Neural cell (in vitro differentiated cells): ENCODE measurements at regions not wholly inside any gene's neighbourhood (a gene's known extent, or its start where the extent isn't known, plus 50 kb on each side); places are given as distances from the start of the nearest gene placed in this dataset.

Source experiments
- H2AFZ ChIP-seq: fragments of 200-600, 300-800 bp; sonication (generic), shearing (Covaris generic); 2 replicates; pipeline ENCODE4 v1.6.0; 2014; ENCODE audit warnings: low read depth, mild to moderate bottlenecking, antibody characterized with exemption, low read length, moderate library complexity
- H3F3A ChIP-seq: fragments of 200-600 bp; shearing (Covaris generic); 2 replicates; pipeline ENCODE4 v1.6.1; 2016; ENCODE audit warnings: mild to moderate bottlenecking, moderate library complexity, mixed read lengths, antibody characterized with exemption, low read length; ENCODE audit not compliant: insufficient read depth, poor library complexity, severe bottlenecking
- H3K27ac ChIP-seq: fragments of 200-600, 300-800 bp; sonication (generic), shearing (Covaris generic); 2 replicates; pipeline ENCODE4 v1.5.1; 2014; ENCODE audit warnings: mild to moderate bottlenecking, low read length, moderate library complexity
- H3K27me3 ChIP-seq: fragments of 300-800, 200-600 bp; sonication (generic), shearing (Covaris generic); 2 replicates; pipeline ENCODE4 v1.6.0; 2014; ENCODE audit warnings: mild to moderate bottlenecking, low read depth, low read length, moderate library complexity; ENCODE audit not compliant: insufficient read depth
- H3K36me3 ChIP-seq: fragments of 300-800, 200-600 bp; sonication (generic), shearing (Covaris generic); 2 replicates; pipeline ENCODE4 v1.5.1; 2014; ENCODE audit warnings: mild to moderate bottlenecking, antibody characterized with exemption, low read length, moderate library complexity; ENCODE audit not compliant: insufficient read depth
- H3K4me2 ChIP-seq: fragments of 300-800, 200-600 bp; sonication (generic), shearing (Covaris generic); 2 replicates; pipeline ENCODE4 v1.6.0; 2014; ENCODE audit warnings: mild to moderate bottlenecking, low read length
- H3K4me3 ChIP-seq: fragments of 300-800, 200-600 bp; sonication (generic), shearing (Covaris generic); 2 replicates; pipeline ENCODE4 v1.5.1; 2014; ENCODE audit warnings: mild to moderate bottlenecking, low read length, moderate library complexity
- H3K79me2 ChIP-seq: fragments of 200-600 bp; shearing (Covaris generic); replicated peaks from 2 replicates; pipeline ENCODE4 v1.6.0; 2014; ENCODE audit warnings: mild to moderate bottlenecking, low read length, moderate library complexity; ENCODE audit not compliant: insufficient read depth
- H3K9ac ChIP-seq: fragments of 300-800, 200-600 bp; sonication (generic), shearing (Covaris generic); 2 replicates; pipeline ENCODE4 v1.6.1; 2016; ENCODE audit warnings: mild to moderate bottlenecking, low read length, mixed read lengths
- H3K9me2 ChIP-seq: fragments of 200-600 bp; shearing (Covaris generic); 2 replicates; pipeline ENCODE4 v1.6.1; 2016; ENCODE audit warnings: mild to moderate bottlenecking, low read length, mixed read lengths; ENCODE audit not compliant: insufficient read depth
- H3K9me3 ChIP-seq: fragments of 200-600, 300-800 bp; sonication (generic), shearing (Covaris generic); 2 replicates; pipeline ENCODE4 v1.6.1; 2016; ENCODE audit warnings: mild to moderate bottlenecking, mixed run types, low read length, moderate library complexity, mixed read lengths
- H4K20me1 ChIP-seq: fragments of 200-600 bp; shearing (Covaris generic); 2 replicates; pipeline ENCODE4 v1.6.1; 2016; ENCODE audit warnings: mild to moderate bottlenecking, mixed run types; ENCODE audit not compliant: insufficient read depth
- EP300 ChIP-seq: fragments of 450-650 bp; conservative IDR thresholded peaks from 2 replicates; pipeline ENCODE4 v1.6.1; 2014; ENCODE audit warnings: antibody characterized with exemption, mild to moderate bottlenecking, moderate library complexity; ENCODE audit not compliant: poor library complexity, severe bottlenecking
- EZH2 ChIP-seq: fragments of 200-600, 300-800 bp; shearing (Covaris generic), sonication (generic); IDR thresholded peaks from 2 replicates; pipeline ENCODE4 v1.6.1; 2014; ENCODE audit warnings: antibody characterized with exemption, low read length, borderline replicate concordance, mild to moderate bottlenecking; ENCODE audit not compliant: insufficient read depth, poor library complexity, severe bottlenecking
- MXI1 ChIP-seq: fragments of 450-650 bp; conservative IDR thresholded peaks from 2 replicates; pipeline ENCODE4 v1.6.1; 2014; ENCODE audit warnings: antibody characterized with exemption, mild to moderate bottlenecking; ENCODE audit not compliant: poor library complexity, severe bottlenecking
- POLR2AphosphoS5 ChIP-seq: IDR thresholded peaks from 2 replicates; pipeline ENCODE4 v1.6.1; 2012
- RAD21 ChIP-seq: fragments of 450-650 bp; conservative IDR thresholded peaks from 2 replicates; pipeline ENCODE4 v1.6.1; 2014; ENCODE audit warnings: antibody characterized with exemption, mild to moderate bottlenecking, moderate library complexity
- SMC3 ChIP-seq: fragments of 450-650 bp; conservative IDR thresholded peaks from 2 replicates; pipeline ENCODE4 v1.6.1; 2014; ENCODE audit warnings: antibody characterized with exemption, mild to moderate bottlenecking, moderate library complexity; ENCODE audit not compliant: poor library complexity
- TAF1 ChIP-seq: IDR thresholded peaks from 2 replicates; pipeline ENCODE4 v1.6.1; 2012; ENCODE audit warnings: low read depth
- TF ChIP-seq, protein P1 (sequence below): IDR thresholded peaks from 2 replicates; pipeline ENCODE4 v1.6.1; 2012; ENCODE audit warnings: borderline replicate concordance
- TF ChIP-seq, protein P2 (sequence below): fragments of 450-650 bp; IDR thresholded peaks from 2 replicates; pipeline ENCODE4 v1.5.1; 2014; ENCODE audit warnings: antibody characterized with exemption, mild to moderate bottlenecking, moderate library complexity; ENCODE audit not compliant: poor library complexity, severe bottlenecking

DNA sequence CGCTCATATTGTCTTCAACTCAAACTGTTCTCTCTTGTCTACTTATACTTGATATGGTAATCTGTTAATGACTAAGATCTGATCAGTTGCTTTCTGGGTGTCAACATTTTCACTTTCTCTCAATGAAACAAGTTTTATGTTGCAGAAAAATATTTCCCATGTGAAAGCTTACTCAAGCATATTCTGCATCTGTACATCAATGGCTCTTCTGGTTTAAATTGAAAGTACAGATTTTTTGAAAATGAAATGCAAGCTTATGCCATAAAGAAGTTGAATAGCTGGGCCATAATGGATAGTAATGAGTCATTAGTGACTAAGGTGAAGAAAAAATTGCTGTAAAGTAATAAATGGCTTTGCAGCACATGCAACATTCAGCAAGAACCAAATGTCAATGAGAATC lies 140.7 kb downstream of the BCHE start:
- H3F3A ChIP-seq = no peaks in the 10 kb centered on the region
- no peak overlapping the region for H3K9ac ChIP-seq
- no peaks in the 10 kb centered on the region for H3K36me3 ChIP-seq
- no peaks in the 10 kb centered on the region for H3K27me3 ChIP-seq
- H3K79me2 ChIP-seq = no peaks in the 10 kb centered on the region
- H3K4me3 ChIP-seq = no peak overlapping the region
- no peak overlapping the region for H3K27ac ChIP-seq
- no peaks in the 10 kb centered on the region for H3K9me3 ChIP-seq
- TF ChIP-seq, protein P1, sequence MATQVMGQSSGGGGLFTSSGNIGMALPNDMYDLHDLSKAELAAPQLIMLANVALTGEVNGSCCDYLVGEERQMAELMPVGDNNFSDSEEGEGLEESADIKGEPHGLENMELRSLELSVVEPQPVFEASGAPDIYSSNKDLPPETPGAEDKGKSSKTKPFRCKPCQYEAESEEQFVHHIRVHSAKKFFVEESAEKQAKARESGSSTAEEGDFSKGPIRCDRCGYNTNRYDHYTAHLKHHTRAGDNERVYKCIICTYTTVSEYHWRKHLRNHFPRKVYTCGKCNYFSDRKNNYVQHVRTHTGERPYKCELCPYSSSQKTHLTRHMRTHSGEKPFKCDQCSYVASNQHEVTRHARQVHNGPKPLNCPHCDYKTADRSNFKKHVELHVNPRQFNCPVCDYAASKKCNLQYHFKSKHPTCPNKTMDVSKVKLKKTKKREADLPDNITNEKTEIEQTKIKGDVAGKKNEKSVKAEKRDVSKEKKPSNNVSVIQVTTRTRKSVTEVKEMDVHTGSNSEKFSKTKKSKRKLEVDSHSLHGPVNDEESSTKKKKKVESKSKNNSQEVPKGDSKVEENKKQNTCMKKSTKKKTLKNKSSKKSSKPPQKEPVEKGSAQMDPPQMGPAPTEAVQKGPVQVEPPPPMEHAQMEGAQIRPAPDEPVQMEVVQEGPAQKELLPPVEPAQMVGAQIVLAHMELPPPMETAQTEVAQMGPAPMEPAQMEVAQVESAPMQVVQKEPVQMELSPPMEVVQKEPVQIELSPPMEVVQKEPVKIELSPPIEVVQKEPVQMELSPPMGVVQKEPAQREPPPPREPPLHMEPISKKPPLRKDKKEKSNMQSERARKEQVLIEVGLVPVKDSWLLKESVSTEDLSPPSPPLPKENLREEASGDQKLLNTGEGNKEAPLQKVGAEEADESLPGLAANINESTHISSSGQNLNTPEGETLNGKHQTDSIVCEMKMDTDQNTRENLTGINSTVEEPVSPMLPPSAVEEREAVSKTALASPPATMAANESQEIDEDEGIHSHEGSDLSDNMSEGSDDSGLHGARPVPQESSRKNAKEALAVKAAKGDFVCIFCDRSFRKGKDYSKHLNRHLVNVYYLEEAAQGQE = no peak
- no peak for TF ChIP-seq RAD21
- TF ChIP-seq MXI1 = no peak
- TF ChIP-seq, protein P2, sequence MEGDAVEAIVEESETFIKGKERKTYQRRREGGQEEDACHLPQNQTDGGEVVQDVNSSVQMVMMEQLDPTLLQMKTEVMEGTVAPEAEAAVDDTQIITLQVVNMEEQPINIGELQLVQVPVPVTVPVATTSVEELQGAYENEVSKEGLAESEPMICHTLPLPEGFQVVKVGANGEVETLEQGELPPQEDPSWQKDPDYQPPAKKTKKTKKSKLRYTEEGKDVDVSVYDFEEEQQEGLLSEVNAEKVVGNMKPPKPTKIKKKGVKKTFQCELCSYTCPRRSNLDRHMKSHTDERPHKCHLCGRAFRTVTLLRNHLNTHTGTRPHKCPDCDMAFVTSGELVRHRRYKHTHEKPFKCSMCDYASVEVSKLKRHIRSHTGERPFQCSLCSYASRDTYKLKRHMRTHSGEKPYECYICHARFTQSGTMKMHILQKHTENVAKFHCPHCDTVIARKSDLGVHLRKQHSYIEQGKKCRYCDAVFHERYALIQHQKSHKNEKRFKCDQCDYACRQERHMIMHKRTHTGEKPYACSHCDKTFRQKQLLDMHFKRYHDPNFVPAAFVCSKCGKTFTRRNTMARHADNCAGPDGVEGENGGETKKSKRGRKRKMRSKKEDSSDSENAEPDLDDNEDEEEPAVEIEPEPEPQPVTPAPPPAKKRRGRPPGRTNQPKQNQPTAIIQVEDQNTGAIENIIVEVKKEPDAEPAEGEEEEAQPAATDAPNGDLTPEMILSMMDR = no peak
- no peak for TF ChIP-seq POLR2AphosphoS5
- TF ChIP-seq TAF1 = no peak
- no peak for TF ChIP-seq EP300
- no peak for TF ChIP-seq SMC3
- no peak for TF ChIP-seq EZH2
- H3K9me2 ChIP-seq = no peaks in the 10 kb centered on the region
- no peak overlapping the region for H2AFZ ChIP-seq
- no peak overlapping the region for H3K4me2 ChIP-seq
- no peaks in the 10 kb centered on the region for H4K20me1 ChIP-seq

DNA sequence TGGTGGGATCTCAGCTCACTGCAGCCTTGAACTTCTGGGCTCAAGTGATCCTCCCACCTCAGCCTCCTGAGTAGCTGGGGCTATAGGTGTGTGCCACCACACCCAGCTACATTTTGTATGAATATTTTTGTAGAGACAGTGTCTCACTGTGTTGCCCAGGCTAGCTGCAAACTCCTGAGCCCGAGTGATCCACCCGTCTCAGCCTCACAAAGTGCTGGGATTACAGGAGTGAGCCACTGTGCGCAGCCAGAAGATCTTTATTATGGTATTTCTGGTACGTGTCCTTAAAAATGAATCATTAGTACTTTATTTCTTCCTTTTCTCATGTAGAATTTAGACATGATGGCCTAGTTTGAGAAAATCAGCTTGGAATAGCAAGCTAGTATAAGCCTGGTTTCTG lies 153.3 kb downstream of the BCHE start:
- Histone ChIP-seq H3K36me3 (no peaks in the 10 kb centered on the region), H3K27me3 (no peaks in the 10 kb centered on the region), H3K27ac (no peak overlapping the region), H3K4me2 (no peak overlapping the region), H2AFZ (no peak overlapping the region), H3K9me3 (no peaks in the 10 kb centered on the region), H3K4me3 (no peak overlapping the region), H4K20me1 (no peaks in the 10 kb centered on the region), H3K79me2 (no peaks in the 10 kb centered on the region), H3K9ac (no peak overlapping the region), H3F3A (no peaks in the 10 kb centered on the region), H3K9me2 (no peaks in the 10 kb centered on the region)
- TF ChIP-seq RAD21 (no peak), SMC3 (no peak), TAF1 (no peak), POLR2AphosphoS5 (no peak), EZH2 (no peak), MXI1 (no peak), EP300 (no peak)
- TF ChIP-seq, protein P1 = no peak
- TF ChIP-seq, protein P2 = no peak
